Erythroblast (primary cell): ENCODE measurements at regions not wholly inside any gene's neighbourhood (a gene's known extent, or its start where the extent isn't known, plus 50 kb on each side); places are given as distances from the start of the nearest gene placed in this dataset.

ENCODE experiments used
- GATA1 ChIP-seq: IDR thresholded peaks from 2 replicates; pipeline ENCODE4 v1.6.1; 2011; ENCODE audit warnings: low read depth, mild to moderate bottlenecking, control low read depth, low read length, moderate library complexity
- POLR2A ChIP-seq: IDR thresholded peaks from 2 replicates; pipeline ENCODE4 v1.6.1; 2011; ENCODE audit warnings: mild to moderate bottlenecking, low read length

DNA sequence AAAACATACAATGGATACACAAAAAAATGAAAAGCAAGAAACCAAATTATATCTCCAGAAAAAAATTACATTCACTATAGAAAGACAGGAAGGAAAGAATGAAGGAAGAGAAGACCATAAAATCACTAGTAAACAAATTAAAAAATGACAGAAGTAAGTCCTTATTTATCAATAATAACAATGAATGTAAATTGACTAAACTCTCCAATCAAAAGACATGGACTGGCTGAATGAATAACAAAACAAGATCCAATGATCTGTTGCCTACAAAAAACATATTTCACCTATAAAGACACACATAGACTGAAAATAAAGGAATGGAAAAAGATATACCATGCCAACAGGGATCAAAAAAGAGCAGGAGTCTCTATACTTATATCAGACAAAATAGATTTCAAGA, 203.2 kb upstream of the F9 start:
- TF ChIP-seq POLR2A, result no peak
- no peak for TF ChIP-seq GATA1
